Adrenal gland (tissue), 5 donors: ENCODE measurements at regions not wholly inside any gene's neighbourhood (a gene's known extent, or its start where the extent isn't known, plus 50 kb on each side); places are given as distances from the start of the nearest gene placed in this dataset.

Source experiments
- CTCF ChIP-seq, 6 experiments: fragments of 450-650 bp in 4 of 6; fragments of 200-600 bp in 2 of 6; sonication (generic) in 1 of 6; IDR thresholded peaks; 1 replicate in 5 of 6; 2 replicates in 1 of 6; pipeline versions ENCODE4 v1.5.1 to v1.8.0; 2016 to 2021; ENCODE audit warnings: antibody characterized with exemption in 6 of 6, mild to moderate bottlenecking in 2 of 6, moderate library complexity in 1 of 6
- POLR2A ChIP-seq, 2 donors: fragments of 450-650 bp; IDR thresholded peaks; one replicate each; pipeline ENCODE4 v1.6.1; 2017; ENCODE audit warnings: antibody characterized with exemption in 2 of 2, mild to moderate bottlenecking in 2 of 2, moderate library complexity in 1 of 2
- donor health status: DM: no; HTN: no; CAD: no.

GRCh38 chr1:112230232-112230631, 165.8 kb upstream of the CTTNBP2NL start:
- TF ChIP-seq CTCF (IDR thresholded peaks at IDR 0.05) = no peak
- no peak for TF ChIP-seq POLR2A (IDR thresholded peaks at IDR 0.05)
